ENCODE measurements at regions not wholly inside any gene's neighbourhood (a gene's known extent, or its start where the extent isn't known, plus 50 kb on each side); places are given as distances from the start of the nearest gene placed in this dataset.

GRCh38 chr11:11691296-11692151, 69.7 kb upstream of the GALNT18 start:
- no peaks in the 10 kb centered on the region for H3K79me1 ChIP-seq (ENCODE audit: low read length)
- no peak overlapping the region for H2AK5ac ChIP-seq (ENCODE audit: low read length)
- no peak overlapping the region for H4K5ac ChIP-seq (ENCODE audit: low read length)
- no peaks in the 10 kb centered on the region for H3K79me2 ChIP-seq (ENCODE audit: control insufficient read depth, insufficient read depth, low read length)
- no peak overlapping the region for H3K4me2 ChIP-seq (ENCODE audit: low read length)
- H4K8ac ChIP-seq (ENCODE audit: low read depth, low read length): no peak overlapping the region
- peaks cover 2% of the 10 kb centered on the region for H3K4me1 ChIP-seq (ENCODE audit: control insufficient read depth, low read depth, low read length)
- H3K4ac ChIP-seq (ENCODE audit: low read depth, low read length): no peak overlapping the region
- H3K36me3 ChIP-seq (ENCODE audit: control insufficient read depth, insufficient read depth, low read length): no peaks in the 10 kb centered on the region
- no peak overlapping the region for H3K18ac ChIP-seq (ENCODE audit: low read length)
- WGBS (ENCODE audit: extremely low coverage, insufficient coverage, low lambda C conversion rate): no CpG with 5 or more reads among the region's 13 CpGs
- DNase-seq: peak; percentile 76
- no peaks in the 10 kb centered on the region for H3K27me3 ChIP-seq (ENCODE audit: insufficient read depth, low read length, poor library complexity)
- H2BK120ac ChIP-seq (ENCODE audit: low read depth, low read length): no peak overlapping the region
- H3K23ac ChIP-seq (ENCODE audit: low read length): no peak overlapping the region
- H3K56ac ChIP-seq (ENCODE audit: low read length): peak overlapping the region; percentile 46
- H3K4me3 ChIP-seq (ENCODE audit: low read length): no peak overlapping the region
- H3K27ac ChIP-seq (ENCODE audit: low read depth, low read length): no peak overlapping the region
- no peak overlapping the region for H2BK5ac ChIP-seq (ENCODE audit: low read length)
- H2BK15ac ChIP-seq (replicated peaks; ENCODE audit: low read depth): no peak overlapping the region
- no peak overlapping the region for H3K9ac ChIP-seq (ENCODE audit: low read length)

DNA sequence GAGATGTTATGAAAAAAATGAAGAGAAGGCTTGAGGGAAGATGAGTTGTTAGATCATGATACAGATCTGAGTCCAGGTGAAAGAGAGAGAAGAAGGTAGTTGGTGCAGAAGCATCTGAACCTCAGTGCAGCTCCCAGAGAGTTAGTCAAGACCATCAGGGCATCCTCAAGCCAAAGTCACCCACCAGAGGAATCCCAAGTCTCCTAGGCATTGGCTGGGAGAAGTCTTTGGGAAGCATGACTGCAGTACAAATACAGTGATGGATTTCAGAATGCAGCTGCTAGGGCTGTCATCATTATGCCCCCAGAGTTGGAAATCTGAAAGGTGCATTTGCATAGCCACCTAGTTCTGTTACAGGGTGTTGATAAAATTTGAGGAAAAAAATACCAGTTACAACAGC, 59.7 kb upstream of the GALNT18 start:
- no peak overlapping the region for H3K9ac ChIP-seq (ENCODE audit: low read length)
- no peak overlapping the region for H4K5ac ChIP-seq (ENCODE audit: low read length)
- no peak overlapping the region for H2BK5ac ChIP-seq (ENCODE audit: low read length)
- no peaks in the 10 kb centered on the region for H3K27me3 ChIP-seq (ENCODE audit: insufficient read depth, low read length, poor library complexity)
- no peak for DNase-seq
- H3K79me1 ChIP-seq (ENCODE audit: low read length): no peaks in the 10 kb centered on the region
- H3K36me3 ChIP-seq (ENCODE audit: control insufficient read depth, insufficient read depth, low read length): no peaks in the 10 kb centered on the region
- no peak overlapping the region for H2BK120ac ChIP-seq (ENCODE audit: low read depth, low read length)
- no peak overlapping the region for H3K4ac ChIP-seq (ENCODE audit: low read depth, low read length)
- no peak overlapping the region for H3K18ac ChIP-seq (ENCODE audit: low read length)
- H3K4me3 ChIP-seq (ENCODE audit: low read length): no peak overlapping the region
- H3K4me2 ChIP-seq (ENCODE audit: low read length): no peak overlapping the region
- no peak overlapping the region for H4K8ac ChIP-seq (ENCODE audit: low read depth, low read length)
- no peak overlapping the region for H3K23ac ChIP-seq (ENCODE audit: low read length)
- no peak overlapping the region for H2AK5ac ChIP-seq (ENCODE audit: low read length)
- no peaks in the 10 kb centered on the region for H3K4me1 ChIP-seq (ENCODE audit: control insufficient read depth, low read depth, low read length)
- no peak overlapping the region for H3K27ac ChIP-seq (ENCODE audit: low read depth, low read length)
- H2BK15ac ChIP-seq (replicated peaks; ENCODE audit: low read depth): no peak overlapping the region
- no peak overlapping the region for H3K56ac ChIP-seq (ENCODE audit: low read length)
- no peaks in the 10 kb centered on the region for H3K79me2 ChIP-seq (ENCODE audit: control insufficient read depth, insufficient read depth, low read length)

GRCh38 chr11:11677672-11678356, 56.0 kb upstream of the GALNT18 start:
- Histone ChIP-seq H2BK120ac (ENCODE audit: low read depth, low read length) (no peak overlapping the region), H3K79me1 (ENCODE audit: low read length) (no peaks in the 10 kb centered on the region), H4K8ac (ENCODE audit: low read depth, low read length) (no peak overlapping the region), H3K36me3 (ENCODE audit: control insufficient read depth, insufficient read depth, low read length) (no peaks in the 10 kb centered on the region), H3K4ac (ENCODE audit: low read depth, low read length) (no peak overlapping the region), H3K27ac (ENCODE audit: low read depth, low read length) (no peak overlapping the region), H2BK15ac (replicated peaks; ENCODE audit: low read depth) (no peak overlapping the region), H3K9ac (ENCODE audit: low read length) (no peak overlapping the region), H3K4me1 (ENCODE audit: control insufficient read depth, low read depth, low read length) (no peaks in the 10 kb centered on the region), H3K79me2 (ENCODE audit: control insufficient read depth, insufficient read depth, low read length) (no peaks in the 10 kb centered on the region), H2AK5ac (ENCODE audit: low read length) (no peak overlapping the region), H3K56ac (ENCODE audit: low read length) (no peak overlapping the region), H3K27me3 (ENCODE audit: insufficient read depth, low read length, poor library complexity) (no peaks in the 10 kb centered on the region), H2BK5ac (ENCODE audit: low read length) (no peak overlapping the region), H3K23ac (ENCODE audit: low read length) (no peak overlapping the region), H3K4me3 (ENCODE audit: low read length) (no peak overlapping the region), H3K18ac (ENCODE audit: low read length) (no peak overlapping the region), H3K4me2 (ENCODE audit: low read length) (no peak overlapping the region), H4K5ac (ENCODE audit: low read length) (no peak overlapping the region)
- WGBS (ENCODE audit: extremely low coverage, insufficient coverage, low lambda C conversion rate): no CpG with 5 or more reads among the region's 5 CpGs
- no peak for DNase-seq

GRCh38 chr11:11675671-11676181, 53.9 kb upstream of the GALNT18 start:
- no CpG with 5 or more reads among the region's 4 CpGs for WGBS (ENCODE audit: extremely low coverage, insufficient coverage, low lambda C conversion rate)
- H3K56ac ChIP-seq (ENCODE audit: low read length): no peak overlapping the region
- H3K4ac ChIP-seq (ENCODE audit: low read depth, low read length): no peak overlapping the region
- H3K4me3 ChIP-seq (ENCODE audit: low read length): no peak overlapping the region
- no peak overlapping the region for H2AK5ac ChIP-seq (ENCODE audit: low read length)
- no peak overlapping the region for H4K5ac ChIP-seq (ENCODE audit: low read length)
- H2BK5ac ChIP-seq (ENCODE audit: low read length): no peak overlapping the region
- no peaks in the 10 kb centered on the region for H3K79me2 ChIP-seq (ENCODE audit: control insufficient read depth, insufficient read depth, low read length)
- H3K23ac ChIP-seq (ENCODE audit: low read length): no peak overlapping the region
- H3K18ac ChIP-seq (ENCODE audit: low read length): no peak overlapping the region
- no peak overlapping the region for H4K8ac ChIP-seq (ENCODE audit: low read depth, low read length)
- H3K36me3 ChIP-seq (ENCODE audit: control insufficient read depth, insufficient read depth, low read length): no peaks in the 10 kb centered on the region
- H3K4me1 ChIP-seq (ENCODE audit: control insufficient read depth, low read depth, low read length): no peaks in the 10 kb centered on the region
- H2BK120ac ChIP-seq (ENCODE audit: low read depth, low read length): no peak overlapping the region
- no peak overlapping the region for H3K27ac ChIP-seq (ENCODE audit: low read depth, low read length)
- no peaks in the 10 kb centered on the region for H3K27me3 ChIP-seq (ENCODE audit: insufficient read depth, low read length, poor library complexity)
- no peak overlapping the region for H2BK15ac ChIP-seq (replicated peaks; ENCODE audit: low read depth)
- H3K9ac ChIP-seq (ENCODE audit: low read length): no peak overlapping the region
- no peak for DNase-seq
- no peak overlapping the region for H3K4me2 ChIP-seq (ENCODE audit: low read length)
- H3K79me1 ChIP-seq (ENCODE audit: low read length): no peaks in the 10 kb centered on the region

DNA sequence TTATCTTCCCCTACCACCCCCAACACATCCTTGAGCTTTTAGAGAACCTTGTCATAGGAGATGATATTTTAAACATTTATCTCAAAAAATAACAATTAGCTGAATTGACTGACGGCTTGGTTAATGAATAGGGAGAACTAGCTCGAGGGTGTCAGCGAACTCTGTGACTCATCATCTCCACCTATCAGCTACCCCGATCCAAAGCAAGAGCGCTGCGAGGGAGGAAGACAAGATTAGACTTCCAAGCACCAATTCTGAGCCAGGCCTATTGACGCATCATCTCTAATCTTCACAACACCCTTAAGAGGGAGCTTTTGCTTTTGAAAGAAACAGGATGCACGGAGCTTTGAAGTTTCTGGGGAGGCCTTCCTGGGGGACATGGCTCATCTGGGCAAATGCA, 51.0 kb upstream of the GALNT18 start:
- no peak overlapping the region for H3K9ac ChIP-seq (ENCODE audit: low read length)
- H4K8ac ChIP-seq (ENCODE audit: low read depth, low read length): no peak overlapping the region
- no peak overlapping the region for H3K23ac ChIP-seq (ENCODE audit: low read length)
- no peaks in the 10 kb centered on the region for H3K36me3 ChIP-seq (ENCODE audit: control insufficient read depth, insufficient read depth, low read length)
- H3K4me3 ChIP-seq (ENCODE audit: low read length): no peak overlapping the region
- H3K4me1 ChIP-seq (ENCODE audit: control insufficient read depth, low read depth, low read length): no peaks in the 10 kb centered on the region
- no peak overlapping the region for H3K18ac ChIP-seq (ENCODE audit: low read length)
- no peak overlapping the region for H2BK120ac ChIP-seq (ENCODE audit: low read depth, low read length)
- WGBS (ENCODE audit: extremely low coverage, insufficient coverage, low lambda C conversion rate): no CpG with 5 or more reads among the region's 8 CpGs
- H2AK5ac ChIP-seq (ENCODE audit: low read length): no peak overlapping the region
- H3K27ac ChIP-seq (ENCODE audit: low read depth, low read length): no peak overlapping the region
- no peak overlapping the region for H3K4ac ChIP-seq (ENCODE audit: low read depth, low read length)
- no peak overlapping the region for H2BK5ac ChIP-seq (ENCODE audit: low read length)
- no peaks in the 10 kb centered on the region for H3K27me3 ChIP-seq (ENCODE audit: insufficient read depth, low read length, poor library complexity)
- H3K79me2 ChIP-seq (ENCODE audit: control insufficient read depth, insufficient read depth, low read length): no peaks in the 10 kb centered on the region
- no peak overlapping the region for H2BK15ac ChIP-seq (replicated peaks; ENCODE audit: low read depth)
- no peak overlapping the region for H3K56ac ChIP-seq (ENCODE audit: low read length)
- H3K4me2 ChIP-seq (ENCODE audit: low read length): no peak overlapping the region
- peak; percentile 30 for DNase-seq
- H3K79me1 ChIP-seq (ENCODE audit: low read length): no peaks in the 10 kb centered on the region
- no peak overlapping the region for H4K5ac ChIP-seq (ENCODE audit: low read length)
